ENCODE measurements at regions not wholly inside any gene's neighbourhood (a gene's known extent, or its start where the extent isn't known, plus 50 kb on each side); places are given as distances from the start of the nearest gene placed in this dataset.

GRCh38 chr3:157999246-157999645, 107.0 kb downstream of the SHOX2 start:
- no peak for TF ChIP-seq POLR2A (IDR thresholded peaks at IDR 0.05)
- TF ChIP-seq, protein P1, sequence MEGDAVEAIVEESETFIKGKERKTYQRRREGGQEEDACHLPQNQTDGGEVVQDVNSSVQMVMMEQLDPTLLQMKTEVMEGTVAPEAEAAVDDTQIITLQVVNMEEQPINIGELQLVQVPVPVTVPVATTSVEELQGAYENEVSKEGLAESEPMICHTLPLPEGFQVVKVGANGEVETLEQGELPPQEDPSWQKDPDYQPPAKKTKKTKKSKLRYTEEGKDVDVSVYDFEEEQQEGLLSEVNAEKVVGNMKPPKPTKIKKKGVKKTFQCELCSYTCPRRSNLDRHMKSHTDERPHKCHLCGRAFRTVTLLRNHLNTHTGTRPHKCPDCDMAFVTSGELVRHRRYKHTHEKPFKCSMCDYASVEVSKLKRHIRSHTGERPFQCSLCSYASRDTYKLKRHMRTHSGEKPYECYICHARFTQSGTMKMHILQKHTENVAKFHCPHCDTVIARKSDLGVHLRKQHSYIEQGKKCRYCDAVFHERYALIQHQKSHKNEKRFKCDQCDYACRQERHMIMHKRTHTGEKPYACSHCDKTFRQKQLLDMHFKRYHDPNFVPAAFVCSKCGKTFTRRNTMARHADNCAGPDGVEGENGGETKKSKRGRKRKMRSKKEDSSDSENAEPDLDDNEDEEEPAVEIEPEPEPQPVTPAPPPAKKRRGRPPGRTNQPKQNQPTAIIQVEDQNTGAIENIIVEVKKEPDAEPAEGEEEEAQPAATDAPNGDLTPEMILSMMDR (IDR thresholded peaks at IDR 0.05) = no peak

GRCh38 chr3:157982359-157982758, 123.9 kb downstream of the SHOX2 start:
- Histone ChIP-seq H3K9me3 (no peaks in the 10 kb centered on the region), H3K27me3 (no peaks in the 10 kb centered on the region), H3K4me1 (no peaks in the 10 kb centered on the region), H3K4me3 (no peak overlapping the region), H3K36me3 (ENCODE audit: low read depth, missing control alignments) (no peaks in the 10 kb centered on the region), H3K27ac (no peak overlapping the region)
- 76 to 88% methylated on average over 1 of the region's 1 CpG for WGBS, 2 donors
- intact Hi-C loops (cut with DNase I; ENCODE audit: low total_unique reads) = no loop called here
- DNase-seq = no peak
- no peak for TF ChIP-seq POLR2A (IDR thresholded peaks at IDR 0.05)
- TF ChIP-seq, protein P1 (IDR thresholded peaks at IDR 0.05) = no peak

More at GRCh38 chr3:157999246-157999645, 107.0 kb downstream of the SHOX2 start:
- H3K9me3 ChIP-seq = no peaks in the 10 kb centered on the region
- H3K27me3 ChIP-seq = no peaks in the 10 kb centered on the region
- no peaks in the 10 kb centered on the region for H3K4me1 ChIP-seq
- H3K4me3 ChIP-seq = no peak overlapping the region
- WGBS, 2 donors = 70 to 75% methylated on average over 5 of the region's 5 CpGs
- no peak for DNase-seq
- no peak overlapping the region for H3K27ac ChIP-seq
- H3K36me3 ChIP-seq (ENCODE audit: low read depth, missing control alignments) = no peaks in the 10 kb centered on the region
- intact Hi-C loops (cut with DNase I; ENCODE audit: low total_unique reads) = no loop called here

DNA sequence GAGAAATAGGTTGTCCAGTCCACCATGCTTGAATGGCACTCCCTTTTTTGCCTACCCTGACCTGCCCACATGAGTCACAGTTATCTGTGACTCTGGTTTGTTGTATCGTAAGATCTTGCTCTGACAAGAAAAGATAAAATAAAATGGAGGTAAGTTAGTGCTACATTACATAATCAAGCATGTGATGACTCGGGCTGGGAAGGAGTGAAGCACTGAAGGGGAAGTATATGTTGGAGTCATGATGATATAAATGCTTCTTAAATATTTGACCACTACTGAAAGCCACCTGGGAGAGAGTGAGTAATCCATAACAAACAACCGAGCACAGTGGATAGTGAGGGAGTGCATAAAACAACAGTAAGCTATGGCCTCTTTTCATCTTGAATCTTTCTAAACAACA, 124.4 kb downstream of the SHOX2 start:
- no peaks in the 10 kb centered on the region for H3K36me3 ChIP-seq (ENCODE audit: low read depth, missing control alignments)
- H3K27ac ChIP-seq = no peak overlapping the region
- no peaks in the 10 kb centered on the region for H3K27me3 ChIP-seq
- H3K9me3 ChIP-seq = no peaks in the 10 kb centered on the region
- intact Hi-C loops (cut with DNase I; ENCODE audit: low total_unique reads) = no loop called here
- no peak overlapping the region for H3K4me3 ChIP-seq
- DNase-seq = no peak
- H3K4me1 ChIP-seq = no peaks in the 10 kb centered on the region
- 72 to 81% methylated on average over 3 of the region's 3 CpGs for WGBS, 2 donors
- TF ChIP-seq POLR2A (IDR thresholded peaks at IDR 0.05) = no peak
- TF ChIP-seq, protein P1 (IDR thresholded peaks at IDR 0.05) = no peak

DNA sequence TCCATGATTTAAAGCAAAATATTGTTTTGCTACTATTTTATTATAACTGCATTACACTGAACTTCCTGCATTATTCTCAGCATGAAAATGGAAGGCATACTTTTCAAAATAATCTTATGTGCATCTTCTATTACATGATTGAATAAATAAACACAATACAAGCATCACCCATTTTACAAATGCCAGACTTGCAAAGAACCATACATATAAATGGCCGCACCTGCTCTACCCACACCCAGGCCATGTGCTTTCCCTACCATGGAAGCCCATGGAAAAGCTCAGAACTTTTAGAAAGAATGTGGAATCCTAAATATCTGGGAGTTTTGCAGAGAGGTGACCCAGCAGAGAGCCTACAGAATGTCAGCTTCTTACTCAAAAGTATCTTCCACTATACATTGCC, 127.2 kb downstream of the SHOX2 start:
- Histone ChIP-seq H3K27ac (no peak overlapping the region), H3K27me3 (no peaks in the 10 kb centered on the region), H3K9me3 (no peaks in the 10 kb centered on the region), H3K4me3 (no peak overlapping the region), H3K36me3 (ENCODE audit: low read depth, missing control alignments) (no peaks in the 10 kb centered on the region), H3K4me1 (no peaks in the 10 kb centered on the region)
- 95 to 100% methylated on average over 1 of the region's 1 CpG for WGBS, 2 donors
- intact Hi-C loops (cut with DNase I; ENCODE audit: low total_unique reads) = no loop called here
- TF ChIP-seq, protein P1 (IDR thresholded peaks at IDR 0.05) = no peak
- TF ChIP-seq POLR2A (IDR thresholded peaks at IDR 0.05) = no peak
- DNase-seq = no peak

DNA sequence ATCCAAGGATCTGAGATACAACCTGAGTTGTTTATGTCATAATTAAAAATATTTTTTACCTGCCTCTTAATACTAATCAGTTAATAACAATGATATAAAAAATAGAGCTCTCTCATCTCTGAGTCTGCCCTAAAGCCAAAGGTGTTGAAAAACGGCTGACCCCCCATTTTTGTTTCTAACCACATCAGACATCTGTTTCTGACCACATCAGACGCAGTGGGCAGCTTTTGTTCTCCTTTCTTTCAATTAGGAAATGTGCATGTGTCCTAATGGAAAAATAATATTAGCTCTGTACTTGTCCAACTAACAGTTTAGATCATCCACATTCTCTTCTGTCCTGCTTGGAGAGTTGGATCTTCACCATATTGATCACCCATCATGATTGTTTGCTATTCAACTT, 144.6 kb downstream of the SHOX2 start:
- 81 to 85% methylated on average over 2 of the region's 2 CpGs for WGBS, 2 donors

More for the DNA sequence above, 144.6 kb downstream of the SHOX2 start:
- H3K27me3 ChIP-seq = no peaks in the 10 kb centered on the region
- H3K27ac ChIP-seq = no peak overlapping the region
- H3K9me3 ChIP-seq = no peaks in the 10 kb centered on the region
- H3K4me1 ChIP-seq = no peaks in the 10 kb centered on the region
- intact Hi-C loops (cut with DNase I; ENCODE audit: low total_unique reads) = no loop called here
- TF ChIP-seq POLR2A (IDR thresholded peaks at IDR 0.05) = no peak
- TF ChIP-seq, protein P1 (IDR thresholded peaks at IDR 0.05) = no peak
- H3K36me3 ChIP-seq (ENCODE audit: low read depth, missing control alignments) = no peaks in the 10 kb centered on the region
- DNase-seq = no peak
- H3K4me3 ChIP-seq = no peak overlapping the region

All from testis (tissue), 2 donors.